ENCODE measurements at regions not wholly inside any gene's neighbourhood (a gene's known extent, or its start where the extent isn't known, plus 50 kb on each side); places are given as distances from the start of the nearest gene placed in this dataset.

DNA sequence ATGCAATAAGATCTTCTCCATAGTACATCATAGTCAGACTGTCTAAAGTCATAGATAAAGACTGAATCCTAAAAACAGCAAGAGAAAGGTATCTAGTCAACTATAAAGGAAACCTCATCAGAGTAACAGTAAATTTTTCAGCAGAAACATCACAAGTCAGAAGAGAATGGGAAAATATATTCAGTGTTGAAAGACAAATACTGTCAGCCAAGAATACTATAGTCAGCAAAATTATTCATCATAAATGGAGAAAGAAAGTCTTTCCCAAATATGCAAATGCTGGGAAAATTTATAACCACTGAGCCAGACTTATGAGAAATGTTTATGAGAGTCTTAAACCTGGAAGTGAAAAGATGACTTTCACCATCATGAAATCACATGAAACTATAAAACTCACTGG is 136.7 kb downstream of the KDR start:
- no peak for DNase-seq (ENCODE audit: low spot score)

DNA sequence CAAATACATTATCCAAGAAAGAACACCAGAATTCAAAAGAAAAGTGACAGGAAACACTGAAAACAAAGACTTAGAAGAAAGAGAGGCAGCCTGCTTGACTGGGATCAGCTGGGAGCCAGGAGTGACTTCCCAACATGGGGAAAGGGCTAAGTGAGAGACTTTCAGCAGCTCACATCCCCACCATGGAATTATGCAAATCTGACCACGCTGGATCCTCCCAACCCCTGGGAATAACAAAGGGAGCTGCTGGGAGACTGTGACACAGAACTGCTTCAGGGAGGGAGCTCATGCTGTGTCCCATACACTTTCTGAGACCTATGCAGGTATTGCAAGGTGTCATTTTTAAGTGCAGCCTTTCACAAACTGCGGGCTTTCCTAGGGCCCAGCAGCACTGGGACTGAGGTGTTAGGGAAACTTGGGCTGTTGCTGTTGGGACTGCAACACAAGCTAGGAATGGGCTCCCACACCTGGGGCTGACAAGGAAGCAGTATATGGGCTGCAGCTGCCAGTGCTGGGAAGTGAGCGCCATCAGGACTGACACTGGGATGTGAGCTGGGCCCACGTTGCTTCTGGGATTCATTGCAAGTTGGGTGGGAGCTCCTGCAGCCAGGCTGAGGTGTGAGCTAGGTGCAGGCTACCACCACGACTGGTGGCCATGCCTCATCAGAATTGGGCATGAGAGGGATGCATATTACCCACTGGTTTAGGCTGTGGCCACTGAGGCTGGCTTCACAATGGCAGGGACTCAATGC is 139.1 kb downstream of the KDR start:
- DNase-seq (ENCODE audit: low spot score): no peak

DNA sequence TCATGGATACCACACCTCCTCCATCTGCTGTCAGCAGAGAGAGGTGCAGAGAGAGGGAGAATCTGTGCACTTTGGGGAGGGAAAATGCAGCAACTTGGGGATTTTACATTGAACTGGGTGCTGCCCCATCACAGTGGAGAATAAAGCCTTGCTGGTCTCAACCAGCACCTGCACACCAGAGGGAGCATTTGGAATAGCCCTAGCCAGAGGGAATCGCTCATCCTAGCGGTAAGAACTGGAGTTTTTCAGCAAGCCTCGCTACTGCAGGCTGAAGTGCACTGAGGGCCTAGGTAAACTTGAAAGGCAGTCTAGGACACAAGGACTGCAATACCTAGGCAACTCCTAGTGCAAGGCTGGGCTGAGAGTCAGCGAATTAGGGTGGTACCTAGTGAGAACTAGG is 148.7 kb downstream of the KDR start:
- DNase-seq (ENCODE audit: low spot score): no peak

DNA sequence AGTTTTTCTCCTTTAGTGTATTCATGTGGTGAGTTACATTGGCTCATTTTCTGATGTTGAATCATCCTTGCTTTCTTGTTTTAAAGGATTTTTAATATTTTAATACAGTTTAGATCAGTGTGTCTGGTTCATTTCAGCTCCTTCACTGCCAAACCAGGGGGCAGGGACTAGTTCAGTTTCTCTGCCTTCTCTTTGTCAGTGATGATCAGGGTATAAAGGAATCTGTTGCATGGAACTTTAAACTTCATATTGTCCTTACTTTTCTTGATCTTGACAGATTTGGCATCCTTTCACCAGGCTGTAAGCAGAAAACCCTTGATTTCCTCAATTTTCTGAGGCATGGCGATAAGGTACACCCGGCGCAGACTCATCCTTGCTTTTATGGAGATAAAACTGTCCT is 149.4 kb downstream of the KDR start:
- DNase-seq (ENCODE audit: low spot score): no peak

DNA sequence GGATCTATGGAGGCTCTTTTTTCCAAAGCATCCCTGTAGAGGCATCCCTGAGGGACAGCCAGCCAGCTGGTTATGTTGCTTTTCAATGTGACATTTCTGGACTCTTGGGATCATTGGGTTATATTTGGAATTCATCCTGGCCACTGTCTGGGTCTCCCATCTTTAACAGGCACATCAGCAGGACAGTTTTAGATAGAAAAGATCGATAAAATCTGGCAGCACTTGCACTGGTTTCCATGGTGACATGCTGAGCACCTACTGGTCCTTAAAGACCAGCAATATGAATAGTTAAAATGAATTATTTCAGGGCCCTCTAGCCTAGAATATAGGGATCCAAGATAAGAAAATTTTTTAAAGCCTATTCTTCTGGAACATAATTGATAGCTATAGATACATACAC is 151.6 kb downstream of the KDR start:
- no peak for DNase-seq (ENCODE audit: low spot score)

DNA sequence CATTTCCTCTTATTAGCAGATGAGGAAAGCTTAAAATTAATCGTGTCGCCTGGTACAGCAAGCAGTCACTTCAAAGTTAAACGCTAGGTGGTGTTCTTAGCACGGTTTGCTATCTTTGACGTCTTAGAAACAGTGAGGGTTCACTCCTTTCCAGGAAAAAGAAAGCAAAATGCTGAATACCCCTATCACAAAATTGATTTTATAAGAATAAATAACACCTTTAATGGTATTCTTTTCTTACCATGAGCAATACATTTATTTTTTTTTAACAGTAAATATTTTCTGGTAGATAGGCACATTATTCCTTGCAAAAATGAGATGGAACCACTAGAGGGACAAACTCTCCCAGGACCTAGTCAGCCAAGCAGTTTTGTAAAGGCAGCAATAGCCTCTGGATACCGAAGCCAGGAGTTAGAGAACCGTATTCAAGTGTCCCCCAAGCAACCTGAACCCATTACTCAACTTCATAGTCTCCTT is 153.9 kb downstream of the KDR start:
- peak; percentile 72 for DNase-seq (ENCODE audit: low spot score)

DNA sequence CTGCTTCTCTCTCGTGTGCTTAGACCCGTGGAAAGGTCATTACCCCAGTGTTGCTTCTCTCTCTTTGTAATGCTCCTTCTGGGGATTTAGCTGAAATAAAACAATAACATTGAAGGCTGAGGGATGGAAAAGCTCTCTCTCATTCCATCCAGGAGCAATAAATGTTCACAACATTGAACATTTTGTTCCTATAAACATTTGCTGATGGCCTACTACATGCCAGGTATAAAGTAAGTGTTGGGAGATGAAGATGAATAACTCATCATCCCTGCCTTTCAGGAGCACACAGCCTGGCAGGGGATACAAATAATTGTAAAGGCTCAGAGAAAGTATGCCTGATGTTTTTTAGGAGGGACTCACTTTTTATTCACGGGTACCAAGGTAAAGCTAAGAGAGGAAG is 158.1 kb downstream of the KDR start:
- DNase-seq (ENCODE audit: low spot score): no peak

DNA sequence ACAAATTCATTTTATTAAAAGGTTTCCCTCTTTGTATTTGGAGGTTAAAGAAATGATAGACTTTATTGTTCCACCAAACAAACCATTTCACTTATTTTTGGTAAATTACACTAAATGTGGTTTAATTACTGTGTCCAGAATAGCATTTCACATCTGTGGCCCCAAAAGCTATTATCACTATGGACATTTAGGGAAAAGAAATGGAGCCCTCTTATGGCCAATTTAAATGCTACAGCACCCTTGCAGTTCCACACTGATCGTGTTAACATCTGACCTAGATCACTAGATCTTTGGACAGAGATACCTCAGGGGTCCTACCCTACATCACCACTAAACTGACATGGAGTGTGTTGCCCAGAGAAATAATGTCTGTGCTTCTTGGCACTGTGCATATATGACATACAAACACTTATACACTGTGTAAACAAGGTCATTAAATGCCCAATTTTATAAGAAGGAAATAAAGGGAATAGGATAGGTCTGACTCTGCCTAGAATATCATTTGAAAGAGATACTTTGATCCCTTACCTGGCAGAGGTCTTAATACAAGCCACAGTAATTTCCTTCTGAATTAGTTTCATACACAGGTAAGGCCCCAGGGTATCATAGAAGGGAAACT is 163.9 kb downstream of the KDR start:
- DNase-seq (ENCODE audit: low spot score): peak; percentile 31

DNA sequence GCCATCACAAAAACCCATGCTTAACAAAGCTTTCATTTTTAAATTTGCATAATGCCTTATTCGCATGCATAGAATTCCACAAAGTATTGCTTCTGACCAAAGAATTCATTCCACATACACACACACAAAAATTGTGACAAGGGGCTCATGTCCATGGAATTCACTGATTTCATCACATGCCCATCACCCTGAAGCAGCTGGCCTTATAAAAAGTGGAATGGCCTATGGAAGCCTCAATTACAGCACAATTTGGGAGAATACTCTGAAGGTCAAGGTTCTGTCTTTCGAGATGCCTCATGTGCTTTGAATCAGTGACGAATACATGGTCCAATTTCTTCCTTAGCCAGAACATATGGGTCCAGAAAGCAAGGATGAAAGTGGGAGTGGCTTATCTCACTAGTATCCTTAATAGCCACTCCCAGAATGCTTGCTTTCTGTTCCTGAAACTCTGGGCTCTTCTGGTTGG is 165.7 kb downstream of the KDR start:
- DNase-seq (ENCODE audit: low spot score): no peak

DNA sequence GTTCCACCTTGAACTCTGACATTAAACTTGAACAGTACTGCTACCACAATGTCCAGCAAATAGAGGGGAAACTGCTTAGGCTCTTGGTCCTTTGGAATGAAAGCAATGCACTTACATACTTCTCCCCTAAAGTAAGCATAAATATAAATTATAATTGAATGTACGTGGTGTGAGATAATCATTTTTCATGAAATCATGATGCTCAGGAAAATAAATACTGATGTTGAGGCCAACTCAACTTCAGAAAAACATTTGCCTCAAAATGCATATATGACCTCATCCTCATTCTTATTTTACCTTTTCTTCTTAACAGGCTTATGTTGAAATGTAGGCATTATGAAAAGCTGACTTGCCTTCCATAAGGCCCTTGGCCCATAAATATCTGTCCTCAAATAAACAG is 166.3 kb downstream of the KDR start:
- no peak for DNase-seq (ENCODE audit: low spot score)

DNA sequence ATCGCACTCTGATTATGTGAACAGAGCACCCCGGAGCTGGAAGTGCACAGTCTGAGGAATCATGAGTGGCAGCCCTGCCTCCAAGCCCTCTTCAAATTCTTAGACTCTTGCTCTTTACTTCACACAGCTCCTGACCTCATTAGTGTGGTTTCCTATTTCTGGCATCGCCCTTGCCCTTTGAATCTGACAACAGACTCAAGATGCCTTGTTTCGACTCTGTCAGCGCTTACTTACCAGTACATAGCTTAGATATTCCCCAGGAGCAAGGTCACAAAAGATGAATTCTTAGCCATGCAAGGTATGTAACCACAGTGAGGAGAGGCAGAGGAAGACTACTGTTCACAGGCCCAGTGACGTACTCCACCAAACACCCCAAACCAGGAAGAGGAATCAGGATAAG is 167.2 kb downstream of the KDR start:
- DNase-seq (ENCODE audit: low spot score): no peak

DNA sequence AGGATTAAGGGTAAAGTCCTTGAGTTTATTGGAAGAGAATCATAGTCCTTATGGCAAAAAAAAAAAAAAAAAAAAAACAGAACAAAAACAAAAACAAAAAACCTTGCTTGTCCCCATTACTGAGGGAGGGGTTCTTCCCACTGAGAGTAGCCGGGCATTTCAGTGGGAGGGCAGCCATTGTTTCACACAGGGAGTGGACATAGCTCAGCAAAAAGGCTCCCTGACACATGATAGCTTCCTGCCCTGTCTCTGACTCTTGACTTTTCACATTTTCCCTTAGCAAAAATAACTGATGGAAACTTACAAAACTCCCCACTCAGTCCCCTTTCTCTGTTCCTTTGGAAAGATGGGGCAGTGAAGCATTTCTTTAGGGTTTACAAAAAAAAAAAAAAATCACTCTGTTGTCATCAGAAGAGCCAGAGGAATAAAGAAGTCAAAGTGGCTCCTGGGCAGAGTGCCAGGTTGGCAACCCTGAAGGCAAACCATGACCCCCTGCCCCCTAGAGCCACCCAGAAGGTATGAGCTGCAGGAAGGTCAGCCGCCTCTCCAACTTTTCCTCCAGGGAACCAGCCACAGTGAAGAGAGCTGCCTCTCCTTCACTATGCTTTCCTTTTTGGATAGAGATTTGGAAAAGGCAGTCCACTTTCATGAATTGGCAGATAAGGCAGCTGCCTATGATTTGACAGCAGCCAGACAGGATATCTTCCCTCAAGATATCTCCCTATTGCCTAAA is 170.6 kb downstream of the KDR start:
- no peak for DNase-seq (ENCODE audit: low spot score)

DNA sequence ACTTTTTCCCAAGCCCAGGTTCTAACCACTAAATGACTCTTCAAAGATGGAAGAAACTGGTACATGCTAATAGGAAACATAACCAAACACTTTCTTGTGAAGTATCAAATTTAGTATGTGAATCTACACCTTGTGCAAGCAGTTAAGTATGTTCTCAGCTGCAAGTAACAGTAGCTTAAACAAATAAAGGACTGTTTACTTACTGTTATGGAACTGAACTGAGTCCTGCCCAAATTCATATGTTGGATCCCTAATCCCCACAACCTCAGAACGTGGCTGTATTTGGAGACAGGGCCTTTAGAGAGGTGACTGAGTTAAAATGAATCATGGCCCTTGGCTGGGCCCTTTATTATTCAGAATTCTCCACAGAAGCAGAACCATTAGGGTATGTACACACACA is 178.7 kb downstream of the KDR start:
- DNase-seq (ENCODE audit: low spot score): no peak

DNA sequence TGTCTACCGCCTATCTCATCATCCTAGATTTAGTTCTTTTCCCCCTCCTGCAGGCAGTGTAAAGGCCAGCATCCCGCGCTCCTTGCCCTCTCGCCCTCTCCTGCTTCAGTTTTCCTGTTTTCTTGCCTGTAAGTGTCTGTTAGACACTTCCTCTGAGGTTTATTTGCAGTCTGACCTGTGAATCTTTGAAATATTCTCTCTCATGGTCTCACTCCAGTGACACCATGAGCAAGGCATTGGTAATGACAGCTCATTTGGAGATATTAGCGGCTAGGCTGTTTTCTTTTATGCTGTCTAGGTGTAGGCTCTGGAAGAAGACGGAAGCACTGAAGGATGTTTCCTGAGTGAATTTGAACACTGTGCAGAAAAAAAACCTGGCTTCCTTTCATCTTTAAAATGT is 179.6 kb downstream of the KDR start:
- no peak for DNase-seq (ENCODE audit: low spot score)

DNA sequence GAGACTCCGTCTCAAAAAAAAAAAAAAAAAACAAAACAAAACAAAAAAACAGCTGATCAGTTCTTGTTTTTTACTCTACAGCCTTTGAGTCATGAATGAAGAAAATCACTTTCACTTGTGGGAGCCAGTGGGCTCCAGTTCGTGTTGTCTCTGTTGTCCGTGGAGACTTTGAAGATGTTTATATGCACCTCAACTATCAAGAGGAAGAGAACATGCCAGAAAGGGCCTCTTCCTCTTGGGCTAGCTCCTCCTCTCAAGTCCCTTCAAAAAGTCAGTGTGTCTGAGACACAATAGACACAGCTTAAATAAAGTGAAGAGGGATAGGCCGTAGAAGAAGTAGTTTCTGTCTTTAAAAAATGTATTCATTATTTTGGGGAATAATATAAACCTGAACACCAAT is 182.7 kb downstream of the KDR start:
- DNase-seq (ENCODE audit: low spot score): no peak

DNA sequence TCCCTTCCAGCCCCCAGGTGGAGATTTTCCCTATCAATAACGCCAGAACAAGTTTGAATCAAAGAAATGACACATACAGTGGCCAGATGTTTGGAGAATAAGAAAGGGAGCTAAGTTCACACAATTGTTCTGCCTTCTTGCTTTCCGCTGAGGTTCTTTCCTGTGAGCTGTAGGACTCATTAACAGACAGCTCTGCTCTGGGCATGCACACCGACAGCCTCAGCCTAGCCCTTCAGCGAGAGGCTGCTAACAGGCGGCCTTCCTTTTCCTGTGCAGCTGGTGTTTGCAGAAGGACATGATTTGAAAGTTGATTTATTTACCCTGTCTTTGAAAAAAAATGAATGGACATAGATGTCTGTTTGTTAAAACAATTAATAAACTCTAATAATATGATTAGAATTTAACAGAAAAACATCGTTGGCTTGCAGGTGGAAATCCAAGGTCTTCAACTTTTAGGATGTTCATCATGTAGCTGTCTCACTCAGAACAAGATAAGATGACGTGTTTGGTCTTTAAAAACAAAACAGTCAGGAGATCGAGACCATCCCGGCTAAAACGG is 183.3 kb downstream of the KDR start:
- peak; percentile 26 for DNase-seq (ENCODE audit: low spot score)

DNA sequence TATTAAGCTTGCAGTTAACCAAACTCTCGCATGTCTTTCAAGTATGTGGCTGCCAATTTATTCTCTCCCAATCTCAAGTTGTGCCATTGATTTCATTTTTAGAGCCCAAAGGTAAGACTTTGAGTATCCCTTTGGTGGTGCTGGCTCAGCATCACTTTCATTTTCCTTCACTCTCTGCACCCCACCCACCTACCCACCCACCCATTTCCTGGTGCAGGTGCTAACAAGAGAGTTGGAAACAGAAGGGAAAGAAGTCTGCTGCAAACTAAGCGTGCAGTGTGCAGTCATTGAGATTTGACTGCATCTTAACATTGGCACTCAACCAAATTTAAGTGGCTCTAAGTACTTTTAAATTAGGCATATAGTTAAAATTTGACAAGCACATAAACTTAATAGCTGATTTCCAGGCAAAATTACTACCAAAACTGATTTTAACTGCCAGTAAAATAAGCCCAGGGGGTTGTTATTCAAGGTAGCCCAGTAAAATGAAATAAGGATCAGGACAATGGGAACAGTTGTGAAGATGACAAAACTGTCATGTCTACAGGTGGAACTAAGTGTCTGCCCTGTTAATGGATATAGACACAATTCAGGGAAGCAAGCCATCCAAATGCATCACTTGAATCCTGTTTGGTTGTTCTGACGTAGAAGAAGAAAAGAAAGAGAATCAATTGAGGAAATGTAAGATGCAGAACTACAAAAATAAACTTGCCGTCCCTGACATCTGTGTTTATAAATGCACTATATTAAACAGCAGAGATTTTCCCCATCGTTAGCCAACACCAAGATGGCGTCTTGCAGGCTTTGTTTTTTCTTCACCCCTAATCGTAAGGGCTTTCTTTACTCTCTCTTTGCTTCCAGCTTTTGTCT is 184.2 kb downstream of the KDR start:
- no peak for DNase-seq (ENCODE audit: low spot score)

DNA sequence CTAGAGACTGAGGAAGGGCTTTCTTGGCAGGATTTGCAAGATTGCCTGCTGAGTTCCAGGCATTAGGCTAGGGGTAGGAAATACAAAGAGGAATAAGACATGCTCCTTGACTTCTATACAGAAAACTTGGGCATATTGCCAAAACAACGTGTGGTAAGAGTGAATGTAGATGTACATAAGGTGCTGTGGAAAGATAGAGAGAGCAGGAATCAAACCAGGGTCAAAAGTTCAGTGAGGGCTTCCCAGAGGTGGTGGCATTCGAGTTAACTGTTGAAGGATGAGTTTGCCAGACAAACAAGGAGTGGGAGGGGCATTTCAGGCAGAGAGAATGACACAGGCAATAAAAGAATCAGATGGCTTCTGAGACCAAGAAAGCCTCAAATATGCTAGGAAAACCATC is 187.9 kb downstream of the KDR start:
- no peak for DNase-seq (ENCODE audit: low spot score)

DNA sequence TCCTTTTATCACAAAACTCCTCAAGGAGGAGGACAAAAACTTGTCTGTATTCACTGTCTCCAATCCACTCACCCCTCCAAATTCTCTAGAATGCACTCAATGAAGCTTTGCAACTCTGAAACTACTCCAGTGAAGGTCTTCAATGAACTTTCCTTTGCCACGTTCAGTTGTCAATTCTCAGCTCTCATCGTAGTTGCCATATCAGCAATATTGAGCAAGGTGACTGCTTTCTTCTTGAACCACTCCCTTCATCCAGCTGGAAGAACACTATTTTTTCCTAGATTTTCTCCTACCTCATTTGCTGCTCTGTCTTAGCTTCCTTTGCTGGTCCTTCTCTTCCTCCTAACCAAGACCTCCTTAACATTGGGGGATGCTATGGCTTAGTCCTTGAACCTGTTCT is 191.8 kb downstream of the KDR start:
- no peak for DNase-seq (ENCODE audit: low spot score)

DNA sequence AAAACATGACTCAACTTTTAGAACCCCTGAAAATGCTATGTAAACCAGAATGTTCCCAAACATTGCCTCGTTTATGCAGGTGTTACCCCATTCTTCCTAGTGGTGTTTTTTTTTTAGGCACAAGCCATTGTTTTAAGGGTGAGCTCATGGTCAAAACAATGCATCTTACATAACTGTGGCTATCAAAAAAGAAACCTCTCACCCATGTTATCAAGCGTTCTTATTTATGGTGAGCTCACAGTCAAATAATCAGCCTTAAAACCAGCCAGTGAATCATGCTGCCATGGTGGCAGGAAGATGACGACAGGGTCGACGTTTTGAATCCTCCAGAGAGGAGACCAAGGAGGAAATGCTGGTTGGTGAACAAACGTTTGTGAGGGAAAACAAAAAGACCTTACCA is 195.2 kb downstream of the KDR start:
- DNase-seq (ENCODE audit: low spot score): no peak

DNA sequence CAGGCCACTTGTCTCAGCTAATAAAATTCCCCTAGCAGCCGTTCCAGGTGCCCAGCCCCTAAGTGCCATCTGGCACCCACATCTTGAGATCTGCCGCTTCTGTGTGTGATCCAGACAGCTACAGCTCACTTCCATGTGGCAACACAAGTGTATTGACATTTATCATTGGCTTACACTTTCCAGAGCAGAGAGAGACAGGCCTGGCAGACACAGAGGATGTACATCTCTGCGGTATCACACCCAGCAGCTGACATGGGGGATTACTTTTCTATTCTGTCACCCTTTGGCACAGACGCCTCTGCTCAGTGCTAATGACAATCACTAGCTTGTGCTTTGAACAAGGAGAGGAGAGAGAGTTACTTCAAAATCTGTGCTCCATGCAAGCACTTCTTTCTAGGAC is 195.9 kb downstream of the KDR start:
- DNase-seq (ENCODE audit: low spot score): peak; percentile 44

DNA sequence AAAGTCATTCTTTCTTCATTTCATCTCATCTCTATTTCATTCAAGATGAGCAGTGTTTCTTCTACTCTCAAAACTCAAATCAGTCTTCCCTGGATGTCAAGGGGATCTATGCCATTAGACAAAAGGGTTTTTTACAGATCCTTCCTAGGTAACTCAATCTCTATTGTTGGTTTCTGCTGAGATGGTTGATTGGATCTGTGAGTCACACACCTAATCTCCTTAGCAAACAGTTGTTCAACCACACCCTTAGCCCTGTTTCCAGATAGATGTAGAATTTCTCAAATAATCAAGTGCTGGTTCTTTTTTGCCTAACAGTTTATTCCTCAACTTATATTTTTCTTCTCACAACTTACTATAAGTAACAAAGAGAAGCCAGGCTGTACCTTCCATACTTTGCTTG is 200.5 kb downstream of the KDR start:
- no peak for DNase-seq (ENCODE audit: low spot score)

All from Ammon's horn (tissue), 1 donor.